ENCODE measurements at regions not wholly inside any gene's neighbourhood (a gene's known extent, or its start where the extent isn't known, plus 50 kb on each side); places are given as distances from the start of the nearest gene placed in this dataset.
A peak's percentile ranks its signal among the peaks of the same experiment; 100 is the strongest.
"Not testable (repeated sequence)": the region's sequence is repeated elsewhere in the genome, so short reads cannot be mapped to it uniquely, and the experiment has no call there.

GRCh38 chr1:104028416-104029035 lies 278.8 kb downstream of the AMY1C start:
- DNase-seq: no peak

GRCh38 chr1:104029456-104029970 lies 279.8 kb downstream of the AMY1C start:
- DNase-seq: no peak

DNA sequence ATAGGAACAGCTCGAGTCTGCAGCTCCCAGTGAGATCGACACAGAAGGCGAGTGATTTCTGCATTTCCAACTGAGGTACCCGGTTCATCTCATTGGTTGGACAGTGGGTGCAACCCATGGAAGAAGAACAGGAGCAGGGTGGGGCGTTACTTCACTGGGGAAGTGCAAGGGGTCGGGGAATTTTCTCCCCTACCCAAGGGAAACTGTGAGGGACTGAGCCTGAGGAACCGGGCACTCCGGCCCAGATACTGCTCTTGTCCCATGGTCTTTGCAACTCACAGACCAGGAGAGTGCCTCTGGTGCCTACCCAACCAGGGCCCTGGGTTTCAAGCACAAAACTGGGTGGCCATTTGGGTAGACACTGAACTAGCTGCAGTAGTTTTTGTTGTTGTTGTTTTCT lies 307.1 kb downstream of the AMY1C start:
- peak; percentile 55 for DNase-seq

DNA sequence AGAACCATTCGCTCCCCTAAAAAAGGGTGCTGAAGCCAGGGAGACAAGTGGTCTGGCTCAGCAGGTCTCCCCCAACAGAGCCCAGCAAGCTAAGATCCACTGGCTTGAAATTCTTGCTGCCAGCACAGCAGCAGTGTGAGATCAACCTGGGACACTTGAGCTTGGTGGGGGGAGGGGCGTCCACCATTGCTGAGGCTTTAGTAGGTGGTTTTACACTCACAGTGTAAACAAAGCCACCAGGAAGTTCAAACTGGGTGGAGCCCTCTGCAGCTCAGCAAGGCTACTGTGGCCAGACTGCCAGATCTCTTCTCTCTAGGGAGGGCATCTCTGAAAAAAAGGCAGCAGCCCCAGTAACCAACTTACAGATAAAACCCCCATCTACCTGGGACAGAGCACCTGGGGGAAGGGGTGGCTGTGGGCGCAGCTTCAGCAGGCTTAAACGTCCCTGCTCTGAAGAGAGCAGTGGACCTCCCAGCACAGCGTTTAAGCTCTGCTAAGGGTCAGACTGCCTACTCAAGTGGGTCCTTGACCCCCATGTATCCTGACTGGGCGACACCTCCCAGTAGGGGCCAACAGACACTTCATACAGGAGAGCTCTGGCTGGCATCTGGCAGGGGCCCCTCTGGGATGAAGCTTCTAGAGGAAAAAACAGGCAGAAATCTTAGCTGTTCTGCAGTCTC lies 307.7 kb downstream of the AMY1C start:
- DNase-seq: peak; percentile 92

- not testable (repeated sequence) for DNase-seq
These were observed 311.9 kb downstream of the AMY1C start for GRCh38 chr1:104061637-104062036.

- peak; percentile 19 for DNase-seq
These were observed 314.7 kb downstream of the AMY1C start for GRCh38 chr1:104064399-104064798.

DNA sequence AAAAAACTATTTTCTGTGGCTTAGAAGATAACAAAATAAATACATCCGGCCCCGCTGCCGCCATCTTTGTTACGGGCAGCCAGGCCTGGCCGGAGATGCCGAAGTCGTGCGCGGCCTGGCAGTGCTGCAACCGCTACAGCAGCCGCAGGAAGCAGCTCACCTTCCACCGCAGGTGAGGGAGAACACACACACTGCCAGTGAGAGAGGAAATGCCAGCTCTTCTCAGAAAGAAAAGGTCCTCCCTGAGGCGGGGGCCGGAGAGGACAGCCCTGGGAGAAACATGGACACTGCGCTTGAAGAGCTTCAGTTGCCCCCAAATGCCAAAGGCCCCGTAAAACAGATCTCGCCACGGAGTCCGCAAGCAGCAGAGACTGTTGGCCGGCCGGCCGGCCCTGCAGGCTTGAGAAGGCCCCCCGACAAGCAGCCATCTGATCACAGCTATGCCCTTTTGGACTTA lies 323.2 kb downstream of the AMY1C start:
- peak; percentile 76 for DNase-seq

GRCh38 chr1:104073463-104073902 lies 323.8 kb downstream of the AMY1C start:
- DNase-seq: peak; percentile 54

- no peak for DNase-seq
These were observed 332.5 kb downstream of the AMY1C start for GRCh38 chr1:104082221-104082620.

DNA sequence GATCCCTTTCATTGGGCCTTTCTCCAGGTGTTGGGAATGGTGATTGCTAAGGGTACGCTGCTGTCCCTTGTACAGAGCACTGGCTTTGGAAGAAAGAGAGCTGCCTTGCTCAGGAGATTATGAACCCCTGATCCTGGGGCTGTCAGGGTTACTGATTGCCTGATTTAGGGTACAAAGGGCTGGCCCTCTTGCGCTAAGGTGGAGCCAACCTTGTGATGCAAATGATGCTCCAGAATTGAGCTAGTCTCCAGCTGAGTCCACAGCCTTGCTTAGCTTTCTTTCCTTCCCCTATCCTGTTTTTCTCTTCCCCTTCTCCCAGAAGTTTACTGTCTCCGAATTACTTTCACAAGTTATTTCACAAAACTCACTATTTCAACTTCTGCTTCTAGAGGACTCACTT lies 334.7 kb downstream of the AMY1C start:
- DNase-seq: no peak

DNA sequence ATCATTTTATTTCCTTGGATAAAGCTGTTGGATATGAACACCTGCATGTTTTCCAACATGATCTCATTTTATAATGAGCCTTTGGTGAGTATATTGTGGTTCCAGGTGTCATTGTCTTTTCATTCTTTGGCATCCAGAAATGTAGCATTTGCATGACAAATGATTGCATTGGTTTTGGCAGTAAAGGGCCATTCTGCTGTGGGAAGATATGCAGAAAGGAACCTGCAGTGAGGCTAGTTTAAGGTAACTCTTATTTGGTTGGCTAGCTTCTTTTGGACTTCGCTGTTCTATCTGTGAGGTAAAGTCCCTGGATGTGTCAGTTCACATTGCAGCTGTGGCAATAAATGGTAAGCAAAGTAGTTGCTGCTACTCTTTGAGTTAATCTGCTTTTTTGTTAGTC lies 343.0 kb downstream of the AMY1C start:
- no peak for DNase-seq

DNA sequence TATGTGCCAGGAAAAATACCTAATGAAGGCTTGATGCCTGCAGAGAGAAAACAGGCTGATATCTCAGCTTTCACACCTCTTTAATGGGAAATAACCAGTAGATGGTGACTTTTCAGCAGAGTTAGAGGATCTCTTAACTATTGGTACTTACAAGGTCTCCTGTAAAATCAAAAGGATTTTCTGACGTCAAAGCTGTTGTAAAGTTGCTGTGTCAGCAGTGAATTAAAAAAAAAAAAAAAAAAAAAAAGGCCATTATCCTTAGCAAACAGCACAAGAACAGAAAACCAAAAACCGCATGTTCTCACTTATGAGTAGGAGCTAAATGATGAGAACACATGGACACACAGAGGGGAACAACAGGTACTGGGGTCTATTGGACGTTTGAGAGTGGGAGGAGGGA lies 349.1 kb downstream of the AMY1C start:
- DNase-seq: no peak

DNA sequence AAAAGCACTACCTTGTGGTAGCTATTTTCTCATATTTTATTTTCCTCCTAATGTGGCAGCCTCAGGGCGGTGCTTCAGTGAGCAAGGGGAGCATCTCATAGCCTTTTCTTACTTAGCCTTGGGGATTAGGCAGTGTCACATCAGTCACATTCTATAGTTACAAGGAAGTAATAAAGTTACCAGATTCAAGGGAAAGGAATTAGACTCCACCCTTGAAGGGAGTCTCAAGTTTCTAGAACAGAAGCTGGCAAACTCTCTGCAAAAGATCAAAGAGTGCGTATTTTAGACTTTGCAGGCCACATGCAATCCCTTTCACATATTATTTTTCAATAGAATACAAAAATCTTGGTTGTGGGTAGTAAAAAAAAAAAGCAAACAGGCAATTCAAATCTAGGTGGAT lies 350.4 kb downstream of the AMY1C start:
- DNase-seq: no peak

DNA sequence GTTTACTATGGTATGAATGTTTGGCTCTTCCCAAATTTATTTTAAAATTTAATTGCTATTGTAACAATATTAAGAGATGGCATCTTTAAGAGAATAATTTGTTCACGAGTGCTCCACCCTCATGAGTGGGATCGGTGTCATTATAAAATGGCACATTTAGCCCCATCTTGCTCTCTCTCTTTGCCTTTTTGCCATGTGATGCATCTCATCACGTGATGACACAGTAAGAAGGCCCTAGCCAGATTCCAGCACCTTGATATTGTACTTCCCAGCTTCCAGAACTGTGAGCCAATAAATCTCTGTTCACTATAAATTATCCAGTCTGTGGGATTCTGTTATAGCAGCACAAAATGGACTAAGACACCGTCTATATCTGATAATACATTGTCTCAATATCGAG lies 355.8 kb downstream of the AMY1C start:
- DNase-seq: no peak

DNA sequence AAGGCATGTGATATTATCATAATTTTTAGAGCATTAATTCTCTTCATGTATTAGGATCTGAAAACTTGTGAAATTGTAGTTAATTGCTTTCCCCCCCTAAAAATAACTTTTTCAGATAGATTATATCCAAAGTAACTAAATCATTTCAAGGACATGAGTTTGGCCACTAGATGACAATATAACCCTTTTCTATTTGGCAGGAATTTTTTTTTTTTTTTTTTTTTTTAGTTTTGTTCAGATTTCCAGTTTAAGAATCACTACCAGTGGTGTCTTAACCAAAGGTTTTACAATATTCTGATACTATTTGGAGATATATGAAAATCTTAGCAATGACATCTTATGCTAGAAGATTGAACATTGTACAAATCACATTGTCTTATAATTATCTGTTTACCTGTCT lies 370.8 kb downstream of the AMY1C start:
- DNase-seq: peak; percentile 27

GRCh38 chr1:104121271-104121670 lies 371.6 kb downstream of the AMY1C start:
- no peak for DNase-seq

DNA sequence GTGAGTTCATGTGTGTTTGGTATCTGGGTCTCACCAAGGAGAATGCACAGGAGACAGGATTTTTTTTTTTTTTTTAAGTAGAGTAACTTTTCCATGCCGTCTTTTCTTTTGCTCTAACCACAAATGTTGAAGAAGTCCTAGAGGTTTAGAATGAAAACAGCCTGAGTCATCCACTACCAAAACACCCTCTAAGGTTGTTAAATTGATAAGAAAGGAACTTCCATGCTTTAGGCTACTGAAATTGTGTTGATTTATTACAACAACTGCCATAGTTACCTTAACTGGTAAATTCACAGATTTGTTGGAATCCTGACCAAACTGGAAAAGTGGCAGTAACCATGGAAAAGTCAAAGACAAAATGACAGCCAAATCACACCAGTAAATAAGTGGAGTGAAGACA lies 375.6 kb downstream of the AMY1C start:
- no peak for DNase-seq

DNA sequence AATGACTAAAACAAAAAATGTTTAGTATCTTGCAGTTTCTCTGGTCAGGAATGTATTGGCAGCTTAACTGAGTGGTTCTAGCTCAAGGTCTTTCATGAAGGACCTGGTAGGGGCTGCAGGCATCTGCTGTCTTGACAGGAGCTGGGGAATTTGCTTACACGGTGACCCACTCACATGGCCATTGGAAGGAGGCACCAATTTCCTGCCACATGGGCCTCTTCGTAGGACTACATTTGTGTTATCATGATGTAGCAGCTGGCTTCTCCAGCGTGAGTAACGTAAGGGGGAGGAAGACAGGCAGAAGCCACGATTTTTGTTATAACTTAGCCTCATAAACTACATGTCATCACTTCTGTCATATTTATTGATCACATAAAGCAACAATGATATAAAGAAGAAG lies 376.3 kb downstream of the AMY1C start:
- DNase-seq: no peak

GRCh38 chr1:104132382-104132973 lies 382.8 kb downstream of the AMY1C start:
- peak; percentile 82 for DNase-seq

DNA sequence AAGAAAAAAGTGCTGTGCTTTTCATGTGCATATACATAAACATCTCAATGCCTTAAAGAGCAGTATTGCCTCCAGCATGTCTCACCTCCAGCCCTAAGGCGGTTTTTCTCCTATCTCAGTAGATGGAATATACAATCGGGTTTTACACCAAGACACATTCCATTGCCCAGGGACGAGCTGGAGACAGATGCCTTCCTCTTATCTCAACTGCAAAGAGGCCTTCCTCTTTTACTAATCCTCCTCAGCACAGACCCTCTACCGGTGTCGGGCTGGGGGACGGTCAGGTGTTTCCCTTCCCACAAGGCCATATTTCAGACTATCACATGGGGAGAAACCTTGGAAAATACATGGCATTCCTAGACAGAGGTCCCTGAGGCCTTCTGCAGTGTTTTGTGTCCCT lies 385.3 kb downstream of the AMY1C start:
- not testable (repeated sequence) for DNase-seq

GRCh38 chr1:104136621-104137020 lies 386.9 kb downstream of the AMY1C start:
- DNase-seq: no peak

DNA sequence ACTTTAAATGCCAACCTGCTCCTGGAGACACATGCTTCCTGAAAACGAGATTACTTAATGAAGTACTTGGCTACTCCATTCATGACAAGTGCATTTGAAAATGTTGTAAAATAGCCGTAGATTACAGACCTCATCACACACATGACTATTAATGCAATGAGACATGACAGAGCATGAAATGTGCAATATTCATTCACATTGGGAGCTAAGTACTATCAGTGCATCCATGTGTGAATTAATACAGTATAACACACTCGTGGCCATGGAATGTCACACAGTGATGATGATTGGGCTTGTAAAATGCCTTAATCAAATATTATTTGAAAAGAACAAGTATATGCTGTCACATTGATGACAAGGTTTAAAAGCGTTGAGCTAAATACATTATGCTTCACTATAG lies 407.0 kb downstream of the AMY1C start:
- no peak for DNase-seq

- DNase-seq: no peak
These were observed 414.3 kb downstream of the AMY1C start for GRCh38 chr1:104163912-104164476.

GRCh38 chr1:104172243-104172681 lies 422.6 kb downstream of the AMY1C start:
- no peak for DNase-seq

Measured in DMS53 (cell line).